ENCODE measurements at regions not wholly inside any gene's neighbourhood (a gene's known extent, or its start where the extent isn't known, plus 50 kb on each side); places are given as distances from the start of the nearest gene placed in this dataset.

GRCh38 chr4:43485196-43485595 is 592.7 kb downstream of the GRXCR1 start:
- Histone ChIP-seq H3K9me3 (replicated peaks; ENCODE audit: control insufficient read depth, insufficient read depth, low read length) (no peaks in the 10 kb centered on the region), H3K79me2 (ENCODE audit: control insufficient read depth, insufficient read depth, low read length) (no peaks in the 10 kb centered on the region), H3K27ac (ENCODE audit: insufficient read depth, low read depth, low read length) (no peak overlapping the region), H3K4me2 (ENCODE audit: insufficient read depth, low read length) (no peak overlapping the region), H2AFZ (ENCODE audit: low read depth, low read length) (no peak overlapping the region), H3K9ac (replicated peaks; ENCODE audit: extremely low read depth, insufficient read depth, low read length) (no peak overlapping the region), H3K9me1 (replicated peaks; ENCODE audit: control insufficient read depth, extremely low read depth, insufficient read depth, low read length) (no peaks in the 10 kb centered on the region), H3K4me1 (ENCODE audit: control insufficient read depth, extremely low read depth, insufficient read depth, low read length) (no peaks in the 10 kb centered on the region), H4K20me1 (replicated peaks; ENCODE audit: control insufficient read depth, extremely low read depth, insufficient read depth, low read length) (no peaks in the 10 kb centered on the region), H3K27me3 (ENCODE audit: control insufficient read depth in 2 of 2, insufficient read depth in 2 of 2, low read length in 2 of 2) (no peaks in the 10 kb centered on the region), H3K4me3 (replicated peaks in 1 of 3; ENCODE audit: insufficient read depth in 1 of 3, low read depth in 1 of 3, low read length in 3 of 3) (no peak overlapping the region), H3K36me3 (ENCODE audit: control insufficient read depth in 2 of 2, extremely low read depth in 1 of 2, insufficient read depth in 2 of 2, low read length in 2 of 2) (no peaks in the 10 kb centered on the region)
- ChIA-PET CTCF (no interaction called here), POLR2A (no interaction called here)
- intact Hi-C loops (cut with micrococcal nuclease) = no loop called here
- TF ChIP-seq MYC (IDR thresholded peaks at IDR 0.05; ENCODE audit: low read depth, low read length) (no peak), POLR2AphosphoS5 (IDR thresholded peaks at IDR 0.05; ENCODE audit: insufficient read depth, low read depth, low read length) (no peak), MAX (IDR thresholded peaks at IDR 0.05; ENCODE audit: insufficient read depth, insufficient read length) (no peak), GATA2 (IDR thresholded peaks at IDR 0.05; ENCODE audit: insufficient read depth, insufficient read length, low read depth, low read length) (no peak), EZH2 (IDR thresholded peaks at IDR 0.05; ENCODE audit: borderline replicate concordance, low read depth, low read length, severe bottlenecking) (no peak), FOS (IDR thresholded peaks at IDR 0.05; ENCODE audit: borderline replicate concordance, insufficient read depth, low read length) (no peak), CTCF (IDR thresholded peaks at IDR 0.05; ENCODE audit: extremely low read depth in 1 of 2, insufficient read depth in 1 of 2, low read depth in 1 of 2, low read length in 2 of 2) (no peak), JUN (IDR thresholded peaks at IDR 0.05; ENCODE audit: borderline replicate concordance, insufficient read depth, insufficient read length, low read depth) (no peak), POLR2A (IDR thresholded peaks at IDR 0.05; ENCODE audit: low read depth, low read length) (no peak)
- FAIRE-seq (no peak), DNase-seq (ENCODE audit: low read depth, low spot score) (no peak)
- no TSS peak for BruUV-seq (replicated peaks)
- dilution Hi-C loops (cut with MboI; ENCODE audit: extremely low pct_ligation_motif_present, low sequenced_read_pairs) = no loop called here
